Effector memory CD8-positive, alpha-beta T cell (primary cell): ENCODE measurements at regions not wholly inside any gene's neighbourhood (a gene's known extent, or its start where the extent isn't known, plus 50 kb on each side); places are given as distances from the start of the nearest gene placed in this dataset.

Experiments
- ATAC-seq: fragments of 150-1000 bp; cut with Tn5 transposase; replicated peaks from 2 replicates; pipeline ENCODE4 v1.10.0; 2021; ENCODE audit warnings: mild to moderate bottlenecking, moderate library complexity
- DNase-seq, 3 experiments: peaks; one replicate each; pipeline ENCODE4 v3.0.0; 2021
- H3K27ac Mint-ChIP-seq, 2 donors: one replicate each; pipeline ENCODE4 v1.8.0; 2022; ENCODE audit warnings: mild to moderate bottlenecking in 2 of 2, mixed read lengths in 2 of 2, moderate library complexity in 2 of 2
- H3K27me3 Mint-ChIP-seq, 2 donors: one replicate each; pipeline ENCODE4 v1.8.0; 2022; ENCODE audit warnings: mixed read lengths in 2 of 2
- H3K36me3 Mint-ChIP-seq: one replicate; pipeline ENCODE4 v1.8.0; 2022; ENCODE audit warnings: mild to moderate bottlenecking, moderate library complexity, mixed read lengths; ENCODE audit not compliant: insufficient read depth
- H3K4me1 Mint-ChIP-seq, 2 donors: one replicate each; pipeline ENCODE4 v1.8.0; 2022; ENCODE audit warnings: low read depth in 2 of 2, mixed read lengths in 2 of 2
- H3K4me3 Mint-ChIP-seq, 2 donors: one replicate each; pipeline ENCODE4 v1.8.0; 2022; ENCODE audit warnings: mild to moderate bottlenecking in 2 of 2, mixed read lengths in 2 of 2, moderate library complexity in 2 of 2
- H3K9me3 Mint-ChIP-seq, 2 donors: one replicate each; pipeline ENCODE4 v1.8.0; 2022; ENCODE audit warnings: mixed read lengths in 2 of 2

GRCh38 chr17:52209507-52209906 lies 51.0 kb upstream of the CA10 start:
- no peaks in the 10 kb centered on the region for H3K4me1 Mint-ChIP-seq
- H3K4me3 Mint-ChIP-seq = no peak overlapping the region
- H3K27me3 Mint-ChIP-seq = no peaks in the 10 kb centered on the region
- no peak for ATAC-seq
- H3K27ac Mint-ChIP-seq = no peak overlapping the region
- no peak for DNase-seq
- H3K9me3 Mint-ChIP-seq = peaks cover 4 to 8% of the 10 kb centered on the region in 2 donors
- no peaks in the 10 kb centered on the region for H3K36me3 Mint-ChIP-seq
